ENCODE measurements at regions not wholly inside any gene's neighbourhood (a gene's known extent, or its start where the extent isn't known, plus 50 kb on each side); places are given as distances from the start of the nearest gene placed in this dataset.

DNA sequence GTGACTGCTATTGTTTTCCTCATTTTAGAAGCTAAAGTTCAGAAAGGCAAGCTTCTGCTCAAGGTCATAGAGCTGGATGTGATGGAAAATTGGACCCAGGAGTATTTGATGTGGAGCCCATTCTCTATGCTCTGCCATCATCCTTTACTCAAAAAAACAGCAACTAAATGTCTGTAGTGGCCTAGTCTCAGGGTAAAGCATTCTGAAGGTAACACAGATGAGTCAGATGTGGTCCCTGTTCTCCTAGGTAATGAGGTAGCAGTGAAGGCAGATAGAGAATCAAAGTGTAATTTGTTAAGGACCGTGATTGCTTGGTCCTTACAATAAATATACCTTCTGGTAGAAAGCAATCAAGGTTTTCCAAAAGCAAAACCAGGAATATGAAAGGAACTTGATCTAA is 84.4 kb upstream of the SPON1 start:
- no peak for DNase-seq (ENCODE audit: low read depth)
- TF ChIP-seq, protein P1, sequence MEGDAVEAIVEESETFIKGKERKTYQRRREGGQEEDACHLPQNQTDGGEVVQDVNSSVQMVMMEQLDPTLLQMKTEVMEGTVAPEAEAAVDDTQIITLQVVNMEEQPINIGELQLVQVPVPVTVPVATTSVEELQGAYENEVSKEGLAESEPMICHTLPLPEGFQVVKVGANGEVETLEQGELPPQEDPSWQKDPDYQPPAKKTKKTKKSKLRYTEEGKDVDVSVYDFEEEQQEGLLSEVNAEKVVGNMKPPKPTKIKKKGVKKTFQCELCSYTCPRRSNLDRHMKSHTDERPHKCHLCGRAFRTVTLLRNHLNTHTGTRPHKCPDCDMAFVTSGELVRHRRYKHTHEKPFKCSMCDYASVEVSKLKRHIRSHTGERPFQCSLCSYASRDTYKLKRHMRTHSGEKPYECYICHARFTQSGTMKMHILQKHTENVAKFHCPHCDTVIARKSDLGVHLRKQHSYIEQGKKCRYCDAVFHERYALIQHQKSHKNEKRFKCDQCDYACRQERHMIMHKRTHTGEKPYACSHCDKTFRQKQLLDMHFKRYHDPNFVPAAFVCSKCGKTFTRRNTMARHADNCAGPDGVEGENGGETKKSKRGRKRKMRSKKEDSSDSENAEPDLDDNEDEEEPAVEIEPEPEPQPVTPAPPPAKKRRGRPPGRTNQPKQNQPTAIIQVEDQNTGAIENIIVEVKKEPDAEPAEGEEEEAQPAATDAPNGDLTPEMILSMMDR (IDR thresholded peaks at IDR 0.05; ENCODE audit: insufficient read depth, low read depth, low read length): no peak
- no peak overlapping the region for H3K4me3 ChIP-seq (ENCODE audit: low read depth, low read length)

DNA sequence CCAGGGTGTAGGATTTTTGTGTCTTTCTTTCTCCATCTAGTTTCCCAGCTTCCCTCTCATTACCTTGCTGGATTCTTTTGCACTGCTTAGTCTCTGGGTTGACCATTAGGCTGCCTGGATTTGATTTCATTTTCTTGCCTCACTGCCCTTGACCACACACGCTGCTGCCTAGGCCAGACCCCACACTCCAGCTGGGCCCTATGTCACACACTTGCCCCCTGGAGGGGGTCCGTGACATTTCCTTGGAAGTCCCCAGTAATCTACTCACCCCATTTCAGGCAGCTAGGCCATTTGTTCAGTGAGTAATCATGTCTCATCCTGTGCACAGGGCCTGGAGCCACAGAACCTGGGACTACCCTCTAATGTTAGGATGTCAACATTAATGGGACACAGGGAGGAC is 81.9 kb upstream of the SPON1 start:
- DNase-seq (ENCODE audit: low read depth): no peak
- TF ChIP-seq, protein P1 (IDR thresholded peaks at IDR 0.05; ENCODE audit: insufficient read depth, low read depth, low read length): no peak

DNA sequence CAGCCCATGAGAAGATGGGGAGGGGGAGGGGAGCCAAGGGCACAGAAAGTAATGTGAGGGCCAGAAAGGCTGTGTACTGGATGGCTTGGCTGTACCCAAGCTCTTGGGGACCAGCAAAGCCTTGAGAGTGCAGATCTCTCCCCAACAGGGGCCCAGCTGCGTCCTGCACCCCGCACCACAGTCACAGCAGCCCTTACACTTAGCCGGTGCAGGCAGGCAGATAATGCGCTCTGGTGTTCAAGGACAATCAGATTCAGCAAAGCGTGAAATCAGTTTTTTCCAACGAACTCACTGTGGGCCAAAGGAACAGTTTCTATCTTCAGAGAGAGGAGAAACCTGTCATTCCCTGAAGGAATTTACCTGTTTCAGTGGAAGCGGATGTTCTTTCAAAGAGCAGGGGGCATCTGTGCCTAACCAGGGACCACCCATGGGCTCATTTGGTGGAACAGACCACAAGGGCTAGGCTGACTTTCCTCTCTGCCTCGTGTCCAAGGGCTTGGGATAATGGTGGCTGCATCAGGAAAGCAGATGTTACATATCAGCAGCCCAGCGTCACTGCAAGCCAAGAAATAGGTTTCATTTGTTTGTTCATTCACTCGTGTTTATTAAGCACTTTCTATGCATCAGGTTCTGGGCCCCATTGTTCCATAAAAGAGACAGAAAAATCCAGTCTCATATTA is 81.2 kb upstream of the SPON1 start:
- TF ChIP-seq, protein P1 (IDR thresholded peaks at IDR 0.05; ENCODE audit: insufficient read depth, low read depth, low read length): no peak
- H3K4me3 ChIP-seq (ENCODE audit: low read depth, low read length): no peak overlapping the region
- no peak for DNase-seq (ENCODE audit: low read depth)

More for the DNA sequence above, 81.9 kb upstream of the SPON1 start:
- H3K4me3 ChIP-seq (ENCODE audit: low read depth, low read length): no peak overlapping the region

DNA sequence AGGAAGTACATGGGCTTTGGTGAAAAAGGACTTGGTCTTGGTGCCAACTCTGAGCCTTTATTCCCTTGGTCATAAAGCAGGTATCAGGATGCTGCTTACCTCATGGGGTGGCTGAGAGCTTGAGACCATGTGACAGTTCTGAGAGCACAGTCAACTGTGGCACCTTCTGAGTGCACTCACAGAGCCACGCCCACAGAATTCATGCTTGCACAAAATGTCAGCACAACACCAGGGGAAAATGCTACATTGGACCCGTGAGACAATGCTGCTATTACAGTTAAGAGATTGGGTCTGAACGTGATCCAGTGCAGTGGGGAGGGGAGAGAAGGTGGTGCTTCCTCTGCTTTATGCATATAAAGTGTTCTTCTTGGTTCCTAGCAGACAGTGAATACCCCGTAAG is 79.5 kb upstream of the SPON1 start:
- TF ChIP-seq, protein P1 (IDR thresholded peaks at IDR 0.05; ENCODE audit: insufficient read depth, low read depth, low read length): no peak
- DNase-seq (ENCODE audit: low read depth): no peak
- H3K4me3 ChIP-seq (ENCODE audit: low read depth, low read length): no peak overlapping the region

DNA sequence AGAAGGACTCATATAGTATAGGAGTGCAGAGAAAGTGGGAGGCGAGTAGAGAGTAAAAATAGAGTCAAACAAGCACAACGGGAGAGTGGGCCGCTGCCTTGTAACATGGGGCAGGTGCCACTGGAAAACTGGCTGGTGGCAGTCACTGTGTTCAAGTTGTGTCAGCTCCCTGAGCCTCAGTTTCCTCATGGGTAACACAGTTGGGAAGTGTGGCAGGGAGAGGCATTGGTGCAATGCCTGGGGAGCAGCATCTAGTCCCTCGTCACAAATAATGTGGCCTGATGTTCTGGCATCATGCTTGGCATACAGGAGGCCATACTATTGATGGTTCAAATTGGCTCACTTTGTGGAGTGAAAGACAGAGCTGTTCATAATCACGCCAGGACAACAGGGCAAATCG is 78.9 kb upstream of the SPON1 start:
- TF ChIP-seq, protein P1 (IDR thresholded peaks at IDR 0.05; ENCODE audit: insufficient read depth, low read depth, low read length): no peak
- no peak for DNase-seq (ENCODE audit: low read depth)
- no peak overlapping the region for H3K4me3 ChIP-seq (ENCODE audit: low read depth, low read length)

DNA sequence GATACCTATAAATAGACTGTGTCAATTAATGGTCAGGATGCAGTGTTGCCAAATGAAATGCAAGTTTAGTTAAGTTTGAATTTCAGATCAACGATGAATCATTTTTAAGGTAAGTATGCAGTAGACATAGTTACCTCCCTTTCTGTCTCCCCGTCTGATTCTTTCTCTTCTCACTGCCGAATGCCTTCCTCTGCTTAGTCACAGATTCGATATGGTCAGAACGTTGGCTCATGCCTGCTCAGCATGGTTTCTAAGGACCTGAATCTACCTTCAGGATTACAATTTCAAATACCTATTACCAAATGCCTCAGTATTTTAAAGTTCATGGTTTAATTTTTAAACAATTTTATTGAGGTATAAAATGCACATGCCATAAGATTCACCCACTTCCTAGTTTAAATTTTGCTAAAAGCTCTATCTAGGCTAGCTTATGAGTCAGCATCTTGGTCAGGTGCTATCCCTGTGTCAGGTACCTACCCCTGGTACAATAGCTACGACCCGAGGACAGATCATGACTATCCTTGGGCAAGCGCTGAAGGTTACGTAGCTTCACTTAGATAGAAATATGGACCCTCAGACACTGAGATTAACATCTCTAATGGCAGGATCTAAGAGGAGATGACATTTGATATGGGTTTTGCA is 78.2 kb upstream of the SPON1 start:
- TF ChIP-seq, protein P1 (IDR thresholded peaks at IDR 0.05; ENCODE audit: insufficient read depth, low read depth, low read length): no peak
- no peak overlapping the region for H3K4me3 ChIP-seq (ENCODE audit: low read depth, low read length)
- DNase-seq (ENCODE audit: low read depth): no peak

Data from fibroblast of villous mesenchyme (primary cell).